HCT116 (cell line): ENCODE measurements at regions not wholly inside any gene's neighbourhood (a gene's known extent, or its start where the extent isn't known, plus 50 kb on each side); places are given as distances from the start of the nearest gene placed in this dataset.

Experiments used
- ATAC-seq: fragments of 200-7000 bp; cut with Tn5 transposase; 2 replicates; pipeline ENCODE4 v1.9.1; 2020; ENCODE audit warnings: mild to moderate bottlenecking, moderate library complexity
- BruUV-seq: library from RNA; stranded (reverse); fragments of 400-500 nt; replicated peaks from 2 replicates; lab custom pipeline; 2021; lab: Mats Ljungman, UMichigan
- CTCF ChIA-PET: fragments of 300-600 bp; sonication (Branson Sonifier 250); formaldehyde crosslinking; loops from one replicate; lab custom pipeline; 2021; ENCODE audit warnings: antibody characterized with exemption; lab: Charles Lee
- POLR2A ChIA-PET: fragments of 300-600, 350-600 bp; sonication (Branson Sonifier 250); formaldehyde crosslinking; loops from one replicate; lab custom pipeline; 2021; ENCODE audit warnings: antibody characterized with exemption; lab: Charles Lee
- RAD21 ChIA-PET, 2 experiments: fragments of 300-600 bp; sonication (Branson Sonifier 250); formaldehyde crosslinking; loops; one replicate each; lab custom pipeline; 2023; ENCODE audit warnings: low total read pairs in 2 of 2; ENCODE audit not compliant: uncharacterized antibody in 2 of 2, unreplicated experiment in 2 of 2, low non-redundant PET in 1 of 2; lab: Charles Lee
- DNase-seq: peaks from one replicate; pipeline ENCODE4 v3.0.0-alpha.2; 2010; ENCODE audit warnings: low read depth, low spot score
- H2AFZ ChIP-seq: fragments of 200-600 bp; shearing (Covaris generic), sonication (generic); 2 replicates; pipeline ENCODE4 v1.6.1; 2017; ENCODE audit warnings: low read depth, mixed run types, mixed read lengths, antibody characterized with exemption, low read length; ENCODE audit not compliant: poor library complexity, severe bottlenecking
- H3K27ac ChIP-seq: 2 replicates; pipeline ENCODE4 v1.5.1; 2012; ENCODE audit warnings: low read depth, low read length
- H3K27me3 ChIP-seq: fragments of 200-600 bp; sonication (generic); 2 replicates; pipeline ENCODE4 v1.6.1; 2016; ENCODE audit warnings: mixed run types, low read length, mixed read lengths; ENCODE audit not compliant: insufficient read depth
- H3K36me3 ChIP-seq, 2 experiments: fragments of 200-500 bp in 1 of 2; fragments of 200-600 bp in 1 of 2; sonication (Bioruptor generic) in 1 of 2; sonication (generic) in 1 of 2; 2 replicates each; pipeline versions ENCODE4 v1.5.1 to v1.6.1; 2014 to 2016; ENCODE audit warnings: low read length in 2 of 2, inconsistent platforms in 1 of 2, mixed read lengths in 1 of 2, mixed run types in 1 of 2; ENCODE audit not compliant: insufficient read depth in 2 of 2, control insufficient read depth in 1 of 2
- H3K4me1 ChIP-seq, 2 experiments: fragments of 200-600 bp in 1 of 2; sonication (generic) in 1 of 2; 2 replicates each; pipeline versions ENCODE4 v1.5.1 to v1.6.1; 2012 to 2017; ENCODE audit warnings: low read length in 2 of 2, inconsistent platforms in 1 of 2, mild to moderate bottlenecking in 1 of 2, mixed read lengths in 1 of 2, mixed run types in 1 of 2, moderate library complexity in 1 of 2; ENCODE audit not compliant: insufficient read depth in 2 of 2, control insufficient read depth in 1 of 2
- H3K4me2 ChIP-seq: fragments of 200-600 bp; sonication (generic); 2 replicates; pipeline ENCODE4 v1.6.1; 2017; ENCODE audit warnings: mixed run types, low read length, mixed read lengths
- H3K4me3 ChIP-seq, 2 experiments: fragments of 200-600 bp in 1 of 2; sonication (generic) in 1 of 2; replicated peaks in 1 of 2; 2 replicates each; pipeline ENCODE4 v1.5.1; 2011 to 2016; ENCODE audit warnings: low read length in 2 of 2, control low read depth in 1 of 2, low read depth in 1 of 2, mild to moderate bottlenecking in 1 of 2, mixed read lengths in 1 of 2, mixed run types in 1 of 2
- H3K79me2 ChIP-seq: fragments of 200-600 bp; sonication (generic); 2 replicates; pipeline ENCODE4 v1.6.1; 2017; ENCODE audit warnings: mild to moderate bottlenecking, mixed run types, low read length, moderate library complexity, mixed read lengths; ENCODE audit not compliant: insufficient read depth
- H3K9ac ChIP-seq: fragments of 200-600 bp; sonication (generic); 2 replicates; pipeline ENCODE4 v1.6.1; 2016; ENCODE audit warnings: low read length, mixed read lengths
- H3K9me2 ChIP-seq: fragments of 200-600 bp; sonication (generic), shearing (Covaris generic); 2 replicates; pipeline ENCODE4 v1.6.1; 2017; ENCODE audit warnings: mixed run types, mild to moderate bottlenecking, moderate library complexity; ENCODE audit not compliant: insufficient read depth
- H3K9me3 ChIP-seq, 2 experiments: fragments of 200-500 bp in 1 of 2; fragments of 200-600 bp in 1 of 2; sonication (Bioruptor generic) in 1 of 2; sonication (generic) in 1 of 2; 2 replicates each; pipeline ENCODE4 v1.6.1; 2014 to 2017; ENCODE audit warnings: low read length in 2 of 2, mixed read lengths in 2 of 2, inconsistent platforms in 1 of 2, low read depth in 1 of 2, mild to moderate bottlenecking in 1 of 2, mixed run types in 1 of 2, moderate library complexity in 1 of 2; ENCODE audit not compliant: control insufficient read depth in 1 of 2, insufficient read depth in 1 of 2
- H4K20me1 ChIP-seq: fragments of 200-600 bp; sonication (generic), shearing (Covaris generic); 2 replicates; pipeline ENCODE4 v1.6.1; 2017; ENCODE audit warnings: mixed run types, mild to moderate bottlenecking, moderate library complexity; ENCODE audit not compliant: insufficient read depth
- EGR1 ChIP-seq: IDR thresholded peaks from 2 replicates; pipeline ENCODE4 v1.6.1; 2012; ENCODE audit warnings: low read depth
- ELF1 ChIP-seq: IDR thresholded peaks from 2 replicates; pipeline ENCODE4 v1.6.1; 2012; ENCODE audit warnings: low read depth, borderline replicate concordance
- EZH2phosphoT487 ChIP-seq: fragments of 200-600 bp; IDR thresholded peaks from 2 replicates; pipeline ENCODE4 v1.6.1; 2018; ENCODE audit warnings: antibody characterized with exemption, borderline replicate concordance
- SP1 ChIP-seq: IDR thresholded peaks from 2 replicates; pipeline ENCODE4 v1.6.1; 2012; ENCODE audit warnings: low read depth
- TCF7L2 ChIP-seq: IDR thresholded peaks from 2 replicates; pipeline ENCODE4 v1.7.0; 2011; ENCODE audit warnings: borderline replicate concordance, inconsistent platforms; ENCODE audit not compliant: insufficient read depth, insufficient read length; ENCODE audit errors: extremely low read depth
- YY1 ChIP-seq: IDR thresholded peaks from 2 replicates; pipeline ENCODE4 v1.6.1; 2011; ENCODE audit warnings: low read length, low read depth, moderate library complexity, mild to moderate bottlenecking; ENCODE audit not compliant: insufficient replicate concordance; ENCODE audit errors: extremely low read depth
- ZNF274 ChIP-seq: fragments of 200-500 bp; sonication (Bioruptor generic); IDR thresholded peaks from 2 replicates; pipeline ENCODE4 v1.6.1; 2014; ENCODE audit warnings: mild to moderate bottlenecking, low read depth, low read length, inconsistent platforms
- intact Hi-C: fragments of 100-400 bp; cut with micrococcal nuclease; formaldehyde crosslinking; loops from 2 replicates; pipeline ENCODE4 v1.10.0; 2022
- TF ChIP-seq, protein P1 (sequence below): IDR thresholded peaks from 2 replicates; pipeline ENCODE4 v1.6.1; 2012
- TF ChIP-seq, protein P2 (sequence below): IDR thresholded peaks from 2 replicates; pipeline ENCODE4 v1.6.1; 2011; ENCODE audit warnings: mild to moderate bottlenecking, low read length, moderate library complexity; ENCODE audit not compliant: insufficient replicate concordance; ENCODE audit errors: extremely low read depth
- TF ChIP-seq, protein P3 (sequence below): IDR thresholded peaks from 2 replicates; pipeline ENCODE4 v1.6.1; 2012
- TF ChIP-seq, protein P4 (sequence below): IDR thresholded peaks from 2 replicates; pipeline ENCODE4 v1.6.1; 2012; ENCODE audit warnings: low read depth

DNA sequence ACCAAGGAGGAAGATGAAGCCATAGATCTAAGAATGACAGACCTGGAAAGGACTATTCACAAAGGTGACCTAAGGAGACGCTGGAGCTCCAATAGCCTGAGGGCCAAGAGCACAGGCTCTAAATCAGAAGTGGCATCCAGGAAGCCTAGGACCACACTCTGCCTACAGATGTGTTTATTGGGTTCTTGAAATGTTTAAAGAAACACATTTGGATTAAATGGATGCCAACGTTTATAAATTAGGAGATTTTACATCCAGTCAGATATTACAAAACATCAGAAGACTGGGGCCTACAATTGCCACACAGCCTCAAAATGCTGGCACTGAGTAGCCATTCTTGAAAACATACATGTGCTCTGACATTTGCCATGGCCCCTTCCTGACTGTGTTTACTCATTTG, 80.9 kb downstream of the HMHB1 start:
- H3K79me2 ChIP-seq: no peaks in the 10 kb centered on the region
- no peak for ATAC-seq
- TF ChIP-seq EGR1 (no peak), ELF1 (no peak), EZH2phosphoT487 (no peak), ZNF274 (no peak), TCF7L2 (no peak), SP1 (no peak), YY1 (no peak)
- TF ChIP-seq, protein P1, sequence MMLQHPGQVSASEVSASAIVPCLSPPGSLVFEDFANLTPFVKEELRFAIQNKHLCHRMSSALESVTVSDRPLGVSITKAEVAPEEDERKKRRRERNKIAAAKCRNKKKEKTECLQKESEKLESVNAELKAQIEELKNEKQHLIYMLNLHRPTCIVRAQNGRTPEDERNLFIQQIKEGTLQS: no peak
- TF ChIP-seq, protein P2, sequence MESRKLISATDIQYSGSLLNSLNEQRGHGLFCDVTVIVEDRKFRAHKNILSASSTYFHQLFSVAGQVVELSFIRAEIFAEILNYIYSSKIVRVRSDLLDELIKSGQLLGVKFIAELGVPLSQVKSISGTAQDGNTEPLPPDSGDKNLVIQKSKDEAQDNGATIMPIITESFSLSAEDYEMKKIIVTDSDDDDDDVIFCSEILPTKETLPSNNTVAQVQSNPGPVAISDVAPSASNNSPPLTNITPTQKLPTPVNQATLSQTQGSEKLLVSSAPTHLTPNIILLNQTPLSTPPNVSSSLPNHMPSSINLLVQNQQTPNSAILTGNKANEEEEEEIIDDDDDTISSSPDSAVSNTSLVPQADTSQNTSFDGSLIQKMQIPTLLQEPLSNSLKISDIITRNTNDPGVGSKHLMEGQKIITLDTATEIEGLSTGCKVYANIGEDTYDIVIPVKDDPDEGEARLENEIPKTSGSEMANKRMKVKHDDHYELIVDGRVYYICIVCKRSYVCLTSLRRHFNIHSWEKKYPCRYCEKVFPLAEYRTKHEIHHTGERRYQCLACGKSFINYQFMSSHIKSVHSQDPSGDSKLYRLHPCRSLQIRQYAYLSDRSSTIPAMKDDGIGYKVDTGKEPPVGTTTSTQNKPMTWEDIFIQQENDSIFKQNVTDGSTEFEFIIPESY: no peak
- TF ChIP-seq, protein P3, sequence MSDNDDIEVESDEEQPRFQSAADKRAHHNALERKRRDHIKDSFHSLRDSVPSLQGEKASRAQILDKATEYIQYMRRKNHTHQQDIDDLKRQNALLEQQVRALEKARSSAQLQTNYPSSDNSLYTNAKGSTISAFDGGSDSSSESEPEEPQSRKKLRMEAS: no peak
- TF ChIP-seq, protein P4, sequence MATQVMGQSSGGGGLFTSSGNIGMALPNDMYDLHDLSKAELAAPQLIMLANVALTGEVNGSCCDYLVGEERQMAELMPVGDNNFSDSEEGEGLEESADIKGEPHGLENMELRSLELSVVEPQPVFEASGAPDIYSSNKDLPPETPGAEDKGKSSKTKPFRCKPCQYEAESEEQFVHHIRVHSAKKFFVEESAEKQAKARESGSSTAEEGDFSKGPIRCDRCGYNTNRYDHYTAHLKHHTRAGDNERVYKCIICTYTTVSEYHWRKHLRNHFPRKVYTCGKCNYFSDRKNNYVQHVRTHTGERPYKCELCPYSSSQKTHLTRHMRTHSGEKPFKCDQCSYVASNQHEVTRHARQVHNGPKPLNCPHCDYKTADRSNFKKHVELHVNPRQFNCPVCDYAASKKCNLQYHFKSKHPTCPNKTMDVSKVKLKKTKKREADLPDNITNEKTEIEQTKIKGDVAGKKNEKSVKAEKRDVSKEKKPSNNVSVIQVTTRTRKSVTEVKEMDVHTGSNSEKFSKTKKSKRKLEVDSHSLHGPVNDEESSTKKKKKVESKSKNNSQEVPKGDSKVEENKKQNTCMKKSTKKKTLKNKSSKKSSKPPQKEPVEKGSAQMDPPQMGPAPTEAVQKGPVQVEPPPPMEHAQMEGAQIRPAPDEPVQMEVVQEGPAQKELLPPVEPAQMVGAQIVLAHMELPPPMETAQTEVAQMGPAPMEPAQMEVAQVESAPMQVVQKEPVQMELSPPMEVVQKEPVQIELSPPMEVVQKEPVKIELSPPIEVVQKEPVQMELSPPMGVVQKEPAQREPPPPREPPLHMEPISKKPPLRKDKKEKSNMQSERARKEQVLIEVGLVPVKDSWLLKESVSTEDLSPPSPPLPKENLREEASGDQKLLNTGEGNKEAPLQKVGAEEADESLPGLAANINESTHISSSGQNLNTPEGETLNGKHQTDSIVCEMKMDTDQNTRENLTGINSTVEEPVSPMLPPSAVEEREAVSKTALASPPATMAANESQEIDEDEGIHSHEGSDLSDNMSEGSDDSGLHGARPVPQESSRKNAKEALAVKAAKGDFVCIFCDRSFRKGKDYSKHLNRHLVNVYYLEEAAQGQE: no peak
- H3K9ac ChIP-seq: no peak overlapping the region
- no peaks in the 10 kb centered on the region for H3K36me3 ChIP-seq
- intact Hi-C loops: no loop called here
- CTCF ChIA-PET: no interaction called here
- DNase-seq: no peak
- POLR2A ChIA-PET: no interaction called here
- H3K27me3 ChIP-seq: no peaks in the 10 kb centered on the region
- no peaks in the 10 kb centered on the region for H4K20me1 ChIP-seq
- no peaks in the 10 kb centered on the region for H3K9me3 ChIP-seq
- H3K9me2 ChIP-seq: no peaks in the 10 kb centered on the region
- no peak overlapping the region for H2AFZ ChIP-seq
- H3K4me1 ChIP-seq: no peaks in the 10 kb centered on the region
- no TSS peak for BruUV-seq
- RAD21 ChIA-PET: no interaction called here
- no peak overlapping the region for H3K4me3 ChIP-seq
- no peak overlapping the region for H3K27ac ChIP-seq
- no peak overlapping the region for H3K4me2 ChIP-seq
